Pons (tissue), 1 donor: ENCODE measurements at regions not wholly inside any gene's neighbourhood (a gene's known extent, or its start where the extent isn't known, plus 50 kb on each side); places are given as distances from the start of the nearest gene placed in this dataset.
"Not testable (repeated sequence)": the region's sequence is repeated elsewhere in the genome, so short reads cannot be mapped to it uniquely, and the experiment has no call there.

ENCODE experiments used
- DNase-seq: peaks from one replicate; pipeline ENCODE4 v3.0.0-alpha.2; 2016; ENCODE audit warnings: low spot score

DNA sequence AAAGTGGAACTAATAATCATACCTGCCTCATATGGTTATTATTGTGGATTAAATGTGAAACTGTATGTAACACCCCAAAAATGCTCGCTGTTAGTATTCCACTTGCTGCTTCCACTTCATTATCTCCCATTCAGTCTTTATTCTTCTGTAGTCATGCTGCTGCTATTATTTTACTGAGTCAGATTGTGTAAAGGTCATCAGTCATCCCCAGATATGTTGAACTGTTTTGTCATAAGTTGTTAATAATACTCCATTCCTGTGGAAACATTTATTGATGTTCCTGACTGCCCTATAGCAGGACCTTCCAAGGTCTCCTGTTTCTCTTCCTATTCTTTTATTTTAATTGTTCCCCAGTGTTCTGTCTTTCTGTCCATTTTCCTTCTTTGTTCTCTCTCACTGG is 1148.3 kb downstream of the EPHA7 start:
- DNase-seq = no peak

GRCh38 chr6:92270365-92270764 is 1149.0 kb downstream of the EPHA7 start:
- no peak for DNase-seq

DNA sequence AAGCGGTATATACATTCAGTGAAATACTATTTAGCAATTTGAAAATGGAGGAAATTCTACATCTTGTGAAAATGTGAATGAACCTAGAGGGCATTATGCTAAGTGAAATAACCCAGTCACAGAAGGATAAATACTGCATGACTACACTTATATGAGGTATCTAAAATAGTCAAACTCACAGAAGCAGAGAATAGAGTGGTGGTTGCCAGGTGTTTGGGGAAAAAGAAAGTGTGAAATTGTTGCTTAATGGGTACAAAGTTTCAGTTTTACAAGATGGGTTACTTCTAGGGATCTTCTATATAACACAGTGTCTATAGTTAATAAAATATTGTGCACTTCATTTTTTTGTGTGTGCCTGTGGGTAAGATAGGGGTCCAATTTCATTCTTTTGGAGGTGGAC is 1152.0 kb downstream of the EPHA7 start:
- no peak for DNase-seq

DNA sequence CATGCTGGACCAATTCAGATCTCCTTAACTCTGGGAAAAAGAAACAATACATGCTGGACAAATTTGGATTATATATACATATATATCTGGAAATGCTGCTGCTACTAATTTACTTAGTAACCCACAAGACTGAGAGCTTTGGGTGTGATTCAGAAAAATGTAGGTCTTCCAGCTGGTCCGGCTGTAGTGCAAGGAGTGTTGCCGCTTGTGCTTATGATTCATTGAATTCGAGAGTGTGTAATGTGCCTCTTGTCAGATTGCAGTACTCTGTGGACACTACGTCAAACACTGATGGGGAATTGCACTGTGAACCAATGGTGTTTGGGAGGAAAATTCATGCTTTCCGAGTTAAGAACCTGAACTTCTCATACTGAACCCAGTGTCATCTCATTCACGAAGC is 1155.5 kb downstream of the EPHA7 start:
- no peak for DNase-seq

- no peak for DNase-seq
Measured at GRCh38 chr6:92259171-92259570, 1160.2 kb downstream of the EPHA7 start.

DNA sequence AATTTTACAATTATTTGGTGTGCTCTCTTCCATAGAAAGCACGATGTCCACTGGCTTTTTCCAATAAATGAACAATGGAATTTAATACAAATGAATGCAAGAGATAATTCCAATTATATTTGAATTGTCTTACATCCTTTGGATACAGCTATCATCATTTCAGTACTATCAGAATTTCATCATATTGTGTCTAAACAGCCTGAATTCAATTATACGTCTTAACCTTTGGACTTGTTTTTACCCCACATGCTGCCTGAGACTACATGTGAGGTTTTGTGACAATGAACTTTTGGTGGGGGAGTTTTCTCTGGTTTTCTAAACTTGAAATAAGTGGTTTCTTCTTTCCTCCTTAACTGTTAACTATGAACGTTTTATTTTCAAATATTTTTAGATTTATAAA is 1176.0 kb downstream of the EPHA7 start:
- DNase-seq = no peak

DNA sequence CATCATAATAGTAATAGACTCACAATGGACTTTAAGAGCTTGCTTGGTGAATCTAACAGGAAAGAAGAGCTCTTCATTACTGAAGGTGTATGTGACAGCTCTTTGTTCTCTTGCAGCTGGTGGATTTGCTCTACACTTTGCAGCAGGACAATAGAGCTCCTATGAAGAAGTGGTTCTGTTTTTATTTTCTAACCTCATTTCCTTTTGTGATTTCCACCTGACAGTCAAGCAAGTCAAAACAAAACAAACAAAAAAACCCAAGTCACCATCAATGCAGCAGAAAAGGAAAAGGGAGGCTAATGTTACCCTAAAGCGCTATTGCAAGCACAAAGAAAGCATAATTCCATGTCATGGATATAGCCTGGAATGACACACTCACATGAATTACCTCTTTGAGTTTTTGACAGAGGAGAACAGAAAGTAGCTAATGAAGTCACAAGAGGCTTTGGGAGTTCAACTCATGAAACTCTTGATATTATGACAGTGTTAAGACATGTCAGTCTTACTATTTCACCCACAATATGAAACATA is 1188.1 kb downstream of the EPHA7 start:
- no peak for DNase-seq

- not testable (repeated sequence) for DNase-seq
Measured at GRCh38 chr6:92219987-92220386, 1199.4 kb downstream of the EPHA7 start.

- no peak for DNase-seq
Measured at GRCh38 chr6:92216717-92217116, 1202.6 kb downstream of the EPHA7 start.

DNA sequence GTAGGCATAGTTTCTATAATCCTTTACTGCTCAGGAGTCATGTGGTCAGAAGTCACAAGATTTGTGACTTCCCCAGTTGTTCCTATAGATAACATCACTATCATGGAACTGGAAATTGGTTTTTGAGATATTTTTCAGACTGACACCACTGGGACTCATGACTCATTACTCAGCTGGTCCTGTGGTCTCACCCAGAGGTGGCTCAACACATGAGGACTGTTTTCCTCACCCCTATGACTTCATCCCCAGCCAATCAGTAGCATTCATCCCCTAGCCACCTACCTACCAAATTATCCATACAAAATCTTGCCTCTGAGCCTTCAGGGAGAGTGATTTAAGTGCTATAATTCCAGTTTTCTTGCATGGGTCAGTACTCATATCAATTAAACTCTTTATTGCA is 1217.7 kb downstream of the EPHA7 start:
- DNase-seq = no peak

DNA sequence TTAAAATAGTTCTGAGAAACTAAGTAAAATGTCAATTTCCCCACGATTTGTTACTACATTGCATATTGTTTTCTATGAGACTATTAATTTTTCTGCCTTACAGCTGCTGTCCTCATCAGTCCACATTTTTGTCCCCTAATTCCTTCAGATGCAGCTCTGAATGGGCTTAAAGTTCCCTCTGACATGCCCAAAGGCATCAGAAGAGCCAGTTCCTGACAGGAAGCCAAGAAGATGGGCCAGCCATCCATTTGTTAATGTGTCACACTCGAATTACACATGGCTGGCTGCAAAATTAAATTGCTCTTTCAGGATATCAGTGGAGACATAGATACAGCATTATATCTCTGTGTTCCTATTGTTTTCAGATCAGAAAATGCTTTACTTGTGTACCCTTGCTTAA is 1223.0 kb downstream of the EPHA7 start:
- DNase-seq = peak; percentile 11

DNA sequence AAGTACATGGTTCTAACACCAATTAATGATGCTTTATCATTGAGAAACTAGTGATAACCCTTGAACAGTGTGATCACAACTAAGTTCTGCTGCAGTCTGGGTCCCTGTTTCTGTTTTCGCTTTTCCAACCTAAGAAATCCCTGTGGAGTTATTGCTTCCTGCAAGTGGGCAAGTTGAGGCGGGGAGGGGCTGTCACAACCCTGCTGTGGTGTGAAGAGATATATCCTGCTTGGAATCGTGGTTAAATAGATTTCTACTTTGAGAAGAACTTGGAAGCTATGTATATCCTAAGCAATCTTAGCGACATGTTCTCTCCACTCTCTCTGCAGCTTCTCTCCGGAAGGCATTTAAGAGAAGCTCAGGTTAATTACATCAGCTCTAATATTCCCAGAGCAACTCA is 1223.6 kb downstream of the EPHA7 start:
- DNase-seq = no peak

- no peak for DNase-seq
Measured at GRCh38 chr6:92188016-92188415, 1231.3 kb downstream of the EPHA7 start.

DNA sequence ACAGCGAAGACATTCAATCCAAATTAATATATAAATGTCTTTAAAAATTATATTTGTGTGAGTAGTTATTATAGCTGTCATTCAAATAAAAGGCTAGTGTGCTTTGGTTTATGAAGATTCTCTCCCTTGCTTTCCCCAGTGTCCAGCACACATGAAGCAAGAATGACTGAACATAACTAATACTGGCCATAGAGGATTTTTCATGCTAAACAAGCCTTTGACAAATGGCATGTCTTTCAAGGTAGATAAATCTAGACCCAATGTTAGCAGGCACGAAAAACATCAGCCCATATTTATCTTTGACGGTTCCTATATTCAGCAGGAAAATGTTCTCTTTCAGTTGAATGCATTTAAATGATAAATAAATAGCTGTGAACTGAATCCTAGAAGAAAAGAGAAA is 1234.4 kb downstream of the EPHA7 start:
- DNase-seq = no peak

- no peak for DNase-seq
Measured at GRCh38 chr6:92181347-92181746, 1238.0 kb downstream of the EPHA7 start.

- no peak for DNase-seq
Measured at GRCh38 chr6:92180090-92180489, 1239.3 kb downstream of the EPHA7 start.

GRCh38 chr6:92176666-92177065 is 1242.7 kb downstream of the EPHA7 start:
- no peak for DNase-seq

DNA sequence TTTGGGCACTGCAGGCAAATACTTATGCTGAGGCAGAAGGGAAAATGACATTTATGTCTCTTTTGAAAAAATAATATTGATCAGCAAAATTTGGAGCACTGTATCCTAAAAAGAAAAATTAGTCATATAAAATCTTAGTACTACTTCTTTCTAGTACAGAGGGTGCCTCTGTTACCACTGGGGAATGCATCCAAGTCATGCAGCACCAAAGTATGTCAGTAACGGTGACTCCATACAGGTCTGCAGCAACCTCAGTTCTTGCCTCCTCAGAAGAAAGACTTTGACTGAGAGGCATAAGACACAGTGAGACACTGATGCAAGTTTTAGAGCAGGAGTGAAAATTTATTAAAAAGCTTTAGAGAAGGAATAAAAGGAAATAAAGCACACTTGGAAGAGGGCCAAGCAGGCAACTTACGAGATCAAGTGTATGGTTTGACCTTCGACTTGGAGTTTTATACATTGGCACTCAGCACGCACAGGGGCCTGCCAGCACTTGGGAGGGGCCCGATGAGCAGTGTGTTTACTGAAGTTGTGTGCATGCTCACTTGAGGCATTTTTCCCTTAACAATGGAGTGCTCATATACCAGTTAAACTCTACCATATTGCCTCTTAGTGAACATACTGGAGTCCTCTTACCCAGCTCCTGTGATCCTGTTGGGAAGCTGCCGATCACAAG is 1244.8 kb downstream of the EPHA7 start:
- no peak for DNase-seq

- DNase-seq = no peak
Measured at GRCh38 chr6:92169506-92169905, 1249.9 kb downstream of the EPHA7 start.

DNA sequence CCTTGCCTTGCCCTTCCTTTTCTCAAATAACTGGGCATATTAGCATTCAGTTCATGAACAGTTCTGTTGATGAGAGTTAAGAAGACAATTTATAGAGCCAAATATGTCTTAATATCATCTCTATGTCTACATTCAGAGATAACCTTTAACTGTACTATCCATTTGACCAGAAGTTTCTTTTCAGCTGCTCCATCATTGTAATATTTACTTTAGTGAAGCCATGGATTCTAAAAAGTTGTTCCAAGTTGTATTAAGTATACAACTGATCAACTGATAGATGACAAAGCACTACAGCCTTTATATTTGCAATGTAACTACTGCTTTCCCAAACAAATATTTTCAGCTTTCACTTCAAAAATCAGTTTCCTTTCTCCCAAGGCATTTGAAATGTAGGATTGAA is 1252.7 kb downstream of the EPHA7 start:
- DNase-seq = no peak

DNA sequence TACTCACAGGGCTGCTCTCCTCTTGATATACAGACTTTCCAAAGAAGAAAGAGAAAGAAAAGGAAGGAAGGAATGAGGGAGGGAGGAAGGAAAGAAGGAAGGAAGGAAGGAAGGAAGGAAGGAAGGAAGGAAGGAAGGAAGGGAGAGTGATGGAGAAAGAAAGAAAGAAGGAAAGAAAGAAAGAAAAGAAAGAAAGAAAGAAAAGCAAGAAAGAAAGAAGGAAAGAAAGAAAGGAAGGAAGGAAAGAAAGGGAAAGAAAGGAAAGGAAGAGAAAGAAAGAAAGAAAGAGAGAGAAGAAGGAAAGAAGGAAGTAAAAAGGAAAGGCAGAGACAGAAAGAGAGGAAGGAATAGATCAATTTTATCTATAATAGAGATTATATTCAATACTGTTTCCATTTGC is 1257.4 kb downstream of the EPHA7 start:
- DNase-seq = no peak

- DNase-seq = no peak
Measured at GRCh38 chr6:92160226-92160625, 1259.1 kb downstream of the EPHA7 start.

DNA sequence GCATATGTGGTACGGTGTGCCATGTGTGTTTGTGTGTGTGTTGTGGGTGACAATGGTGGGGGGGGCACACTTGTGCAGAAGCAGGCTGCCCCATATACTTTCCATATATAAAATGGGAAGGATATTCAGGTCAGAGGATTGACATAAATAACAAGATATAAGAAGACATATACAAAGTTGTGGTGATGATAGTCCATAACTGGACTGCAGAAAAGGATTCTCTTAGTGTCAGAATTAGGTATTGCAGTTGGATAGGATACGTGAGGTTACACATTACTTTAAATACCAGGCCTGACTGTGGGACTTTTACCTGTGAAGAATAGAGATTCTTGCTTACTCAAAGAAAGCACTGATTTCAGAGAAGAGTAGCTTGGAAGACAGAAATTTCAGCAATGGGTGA is 1260.3 kb downstream of the EPHA7 start:
- no peak for DNase-seq

DNA sequence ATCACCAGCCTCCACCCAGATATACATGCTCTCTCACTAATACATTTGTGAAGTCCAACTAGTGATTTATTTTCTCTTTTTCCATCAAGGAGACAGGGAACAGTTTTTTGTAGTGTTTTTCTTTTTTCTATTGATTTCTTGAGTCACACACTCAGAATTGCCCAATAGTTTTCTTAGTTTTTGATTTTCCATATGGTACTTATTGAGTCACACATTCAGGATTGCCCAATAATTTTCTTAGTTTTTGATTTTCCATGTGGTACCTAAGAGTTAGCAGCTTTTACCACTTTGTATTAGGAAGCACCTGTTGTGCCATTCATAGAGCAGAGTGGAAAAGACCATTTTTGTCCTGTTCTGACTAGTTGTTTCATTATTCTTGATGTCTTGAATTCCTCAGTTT is 1268.8 kb downstream of the EPHA7 start:
- DNase-seq = no peak
